Breast epithelium (tissue), 3 donors: ENCODE measurements at regions not wholly inside any gene's neighbourhood (a gene's known extent, or its start where the extent isn't known, plus 50 kb on each side); places are given as distances from the start of the nearest gene placed in this dataset.

ENCODE experiments used
- POLR2A ChIP-seq: fragments of 450-650 bp; IDR thresholded peaks from one replicate; pipeline ENCODE4 v1.6.1; 2016; ENCODE audit warnings: antibody characterized with exemption, mild to moderate bottlenecking, moderate library complexity
- POLR2AphosphoS5 ChIP-seq, 3 donors: sonication (generic); formaldehyde crosslinking; IDR thresholded peaks; one replicate each; pipeline ENCODE4 v1.6.1; 2017; ENCODE audit warnings: antibody characterized with exemption in 3 of 3
- TF ChIP-seq, protein P1 (sequence below), 3 donors: fragments of 450-650 bp; IDR thresholded peaks; one replicate each; pipeline ENCODE4 v1.5.1; 2016 to 2017; ENCODE audit warnings: antibody characterized with exemption in 3 of 3, mild to moderate bottlenecking in 3 of 3, moderate library complexity in 3 of 3

DNA sequence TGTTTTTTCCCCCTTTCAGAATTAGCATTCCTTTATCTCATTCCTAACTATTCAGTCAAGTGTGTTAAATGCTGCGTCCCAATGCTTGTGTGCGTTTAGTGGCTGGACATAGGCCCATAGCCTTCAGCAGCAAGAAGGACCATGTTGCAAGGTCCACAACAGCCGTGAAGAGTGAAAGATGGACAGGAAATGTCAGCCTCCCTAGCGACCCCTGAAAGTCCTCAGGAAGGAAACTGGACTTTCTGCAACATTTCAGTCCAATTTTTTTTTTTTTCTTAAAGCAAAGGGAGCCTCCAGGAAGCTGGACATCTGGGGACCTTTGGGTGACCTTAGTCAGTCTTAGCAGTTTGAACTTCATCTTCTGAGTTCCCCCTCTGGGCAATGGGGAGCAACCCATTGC lies 550.7 kb upstream of the MGMT start:
- TF ChIP-seq, protein P1, sequence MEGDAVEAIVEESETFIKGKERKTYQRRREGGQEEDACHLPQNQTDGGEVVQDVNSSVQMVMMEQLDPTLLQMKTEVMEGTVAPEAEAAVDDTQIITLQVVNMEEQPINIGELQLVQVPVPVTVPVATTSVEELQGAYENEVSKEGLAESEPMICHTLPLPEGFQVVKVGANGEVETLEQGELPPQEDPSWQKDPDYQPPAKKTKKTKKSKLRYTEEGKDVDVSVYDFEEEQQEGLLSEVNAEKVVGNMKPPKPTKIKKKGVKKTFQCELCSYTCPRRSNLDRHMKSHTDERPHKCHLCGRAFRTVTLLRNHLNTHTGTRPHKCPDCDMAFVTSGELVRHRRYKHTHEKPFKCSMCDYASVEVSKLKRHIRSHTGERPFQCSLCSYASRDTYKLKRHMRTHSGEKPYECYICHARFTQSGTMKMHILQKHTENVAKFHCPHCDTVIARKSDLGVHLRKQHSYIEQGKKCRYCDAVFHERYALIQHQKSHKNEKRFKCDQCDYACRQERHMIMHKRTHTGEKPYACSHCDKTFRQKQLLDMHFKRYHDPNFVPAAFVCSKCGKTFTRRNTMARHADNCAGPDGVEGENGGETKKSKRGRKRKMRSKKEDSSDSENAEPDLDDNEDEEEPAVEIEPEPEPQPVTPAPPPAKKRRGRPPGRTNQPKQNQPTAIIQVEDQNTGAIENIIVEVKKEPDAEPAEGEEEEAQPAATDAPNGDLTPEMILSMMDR (IDR thresholded peaks at IDR 0.05), result no peak
- TF ChIP-seq POLR2A (no peak), POLR2AphosphoS5 (IDR thresholded peaks at IDR 0.05) (no peak)
